ENCODE measurements at regions not wholly inside any gene's neighbourhood (a gene's known extent, or its start where the extent isn't known, plus 50 kb on each side); places are given as distances from the start of the nearest gene placed in this dataset.

DNA sequence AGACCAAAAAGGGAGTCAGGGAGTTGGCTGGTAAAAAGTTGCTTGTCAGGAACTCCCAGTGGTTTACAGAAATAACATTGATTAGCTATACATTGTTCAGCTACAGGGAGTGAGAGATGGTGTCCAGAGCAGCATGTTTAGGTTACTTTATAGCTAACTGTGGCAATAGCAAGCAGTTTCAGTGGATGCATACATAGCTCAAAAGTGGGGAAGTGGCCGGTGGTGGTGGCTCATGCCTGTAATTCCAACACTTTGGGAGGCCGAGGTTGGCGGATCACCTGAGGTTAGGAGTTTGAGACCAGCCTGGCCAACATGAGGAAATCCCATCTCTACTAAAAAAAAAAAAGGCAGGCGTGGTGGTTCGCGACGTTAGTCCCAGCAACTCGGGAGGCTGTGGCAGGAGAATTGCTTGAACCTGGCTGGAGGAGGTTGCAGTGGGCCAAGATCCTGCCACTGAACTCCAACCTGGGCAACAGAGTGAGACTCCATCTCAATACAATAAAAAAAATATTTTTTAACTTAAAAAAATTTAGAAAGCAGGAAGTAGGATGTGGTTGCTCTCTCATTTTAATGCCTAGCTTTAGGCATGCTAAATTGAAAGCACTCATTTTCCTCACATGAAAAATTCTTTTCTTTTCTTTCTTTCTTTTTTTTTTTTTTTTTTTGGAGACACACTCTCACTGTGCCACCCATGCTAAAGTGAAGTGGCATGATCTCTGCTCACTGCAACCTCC, 109.7 kb downstream of the PPIAL4G start:
- TF ChIP-seq, protein P1, sequence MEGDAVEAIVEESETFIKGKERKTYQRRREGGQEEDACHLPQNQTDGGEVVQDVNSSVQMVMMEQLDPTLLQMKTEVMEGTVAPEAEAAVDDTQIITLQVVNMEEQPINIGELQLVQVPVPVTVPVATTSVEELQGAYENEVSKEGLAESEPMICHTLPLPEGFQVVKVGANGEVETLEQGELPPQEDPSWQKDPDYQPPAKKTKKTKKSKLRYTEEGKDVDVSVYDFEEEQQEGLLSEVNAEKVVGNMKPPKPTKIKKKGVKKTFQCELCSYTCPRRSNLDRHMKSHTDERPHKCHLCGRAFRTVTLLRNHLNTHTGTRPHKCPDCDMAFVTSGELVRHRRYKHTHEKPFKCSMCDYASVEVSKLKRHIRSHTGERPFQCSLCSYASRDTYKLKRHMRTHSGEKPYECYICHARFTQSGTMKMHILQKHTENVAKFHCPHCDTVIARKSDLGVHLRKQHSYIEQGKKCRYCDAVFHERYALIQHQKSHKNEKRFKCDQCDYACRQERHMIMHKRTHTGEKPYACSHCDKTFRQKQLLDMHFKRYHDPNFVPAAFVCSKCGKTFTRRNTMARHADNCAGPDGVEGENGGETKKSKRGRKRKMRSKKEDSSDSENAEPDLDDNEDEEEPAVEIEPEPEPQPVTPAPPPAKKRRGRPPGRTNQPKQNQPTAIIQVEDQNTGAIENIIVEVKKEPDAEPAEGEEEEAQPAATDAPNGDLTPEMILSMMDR (IDR thresholded peaks at IDR 0.05 in 4 of 5, conservative IDR thresholded peaks at IDR 0.05 in 1 of 5), result no peak
- TF ChIP-seq POLR2A (IDR thresholded peaks at IDR 0.05), result no peak
